GM10248 (cell line): ENCODE measurements at regions not wholly inside any gene's neighbourhood (a gene's known extent, or its start where the extent isn't known, plus 50 kb on each side); places are given as distances from the start of the nearest gene placed in this dataset.

Source experiments
- CTCF ChIA-PET: fragments of 300-600 bp; sonication (Branson Sonifier 250); formaldehyde crosslinking; extraction: SDS; loops from one replicate; lab custom pipeline; 2021; ENCODE audit warnings: antibody characterized with exemption; lab: Yijun Ruan, JAX
- POLR2A ChIA-PET: fragments of 350-650 bp; sonication (Branson Sonifier 250); formaldehyde crosslinking; extraction: SDS; loops from one replicate; lab custom pipeline; 2020; ENCODE audit warnings: antibody characterized with exemption; lab: Yijun Ruan, JAX
- DNase-seq: peaks from one replicate; pipeline ENCODE4 v3.0.0; 2012; ENCODE audit errors: extremely low spot score
- TF ChIP-seq, protein P1 (sequence below): IDR thresholded peaks from 2 replicates; pipeline ENCODE4 v1.5.1; 2012; ENCODE audit warnings: mild to moderate bottlenecking, low read depth; ENCODE audit errors: extremely low read depth, missing control alignments, control extremely low read depth

- no peak for DNase-seq
- TF ChIP-seq, protein P1, sequence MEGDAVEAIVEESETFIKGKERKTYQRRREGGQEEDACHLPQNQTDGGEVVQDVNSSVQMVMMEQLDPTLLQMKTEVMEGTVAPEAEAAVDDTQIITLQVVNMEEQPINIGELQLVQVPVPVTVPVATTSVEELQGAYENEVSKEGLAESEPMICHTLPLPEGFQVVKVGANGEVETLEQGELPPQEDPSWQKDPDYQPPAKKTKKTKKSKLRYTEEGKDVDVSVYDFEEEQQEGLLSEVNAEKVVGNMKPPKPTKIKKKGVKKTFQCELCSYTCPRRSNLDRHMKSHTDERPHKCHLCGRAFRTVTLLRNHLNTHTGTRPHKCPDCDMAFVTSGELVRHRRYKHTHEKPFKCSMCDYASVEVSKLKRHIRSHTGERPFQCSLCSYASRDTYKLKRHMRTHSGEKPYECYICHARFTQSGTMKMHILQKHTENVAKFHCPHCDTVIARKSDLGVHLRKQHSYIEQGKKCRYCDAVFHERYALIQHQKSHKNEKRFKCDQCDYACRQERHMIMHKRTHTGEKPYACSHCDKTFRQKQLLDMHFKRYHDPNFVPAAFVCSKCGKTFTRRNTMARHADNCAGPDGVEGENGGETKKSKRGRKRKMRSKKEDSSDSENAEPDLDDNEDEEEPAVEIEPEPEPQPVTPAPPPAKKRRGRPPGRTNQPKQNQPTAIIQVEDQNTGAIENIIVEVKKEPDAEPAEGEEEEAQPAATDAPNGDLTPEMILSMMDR, result no peak
- ChIA-PET CTCF (interaction anchor here (0.7 kb wide), 1 partner anchor 11 kb away, joined by 3 read pairs; no protein-coding TSS in a partner anchor), POLR2A (no interaction called here)
Observed at GRCh38 chr6:92380803-92381601, 1038.4 kb downstream of the EPHA7 start.

- CTCF ChIA-PET, result no interaction called here
- TF ChIP-seq, protein P1, result no peak
Observed at GRCh38 chr6:92377137-92377536, 1042.2 kb downstream of the EPHA7 start.

DNA sequence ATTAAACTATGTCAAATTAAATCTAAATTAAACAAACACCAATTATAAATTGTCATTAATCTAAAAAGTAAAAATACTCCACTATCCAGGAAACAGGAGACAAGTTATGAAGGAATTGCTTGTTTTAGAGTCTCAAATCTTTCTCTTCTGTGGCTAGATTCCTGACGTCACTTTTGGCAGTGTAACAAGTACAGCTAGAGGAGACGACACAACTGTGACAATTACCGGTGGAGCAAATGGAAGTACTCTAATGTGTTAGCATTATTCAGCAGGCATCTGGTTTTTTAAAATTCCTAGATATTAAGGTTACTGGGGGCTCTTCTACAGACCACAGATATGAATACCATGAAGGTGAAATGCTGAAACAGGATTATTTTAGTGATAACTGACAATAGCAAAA lies 1042.7 kb downstream of the EPHA7 start:
- POLR2A ChIA-PET, result no interaction called here
- CTCF ChIA-PET, result interaction anchor here (1.1 kb wide), 1 partner anchor 16 kb away, joined by 3 read pairs; no protein-coding TSS in a partner anchor
- TF ChIP-seq, protein P1, result no peak
- DNase-seq, result no peak

More at GRCh38 chr6:92377137-92377536, 1042.2 kb downstream of the EPHA7 start:
- POLR2A ChIA-PET, result no interaction called here
- no peak for DNase-seq

- CTCF ChIA-PET, result interaction anchor here (1.1 to 1.2 kb wide), 2 partner anchors 14 to 1290 kb away, joined by 3 to 5 read pairs; no protein-coding TSS in a partner anchor
- POLR2A ChIA-PET, result no interaction called here
- no peak for DNase-seq
- TF ChIP-seq, protein P1, result no peak
Observed at GRCh38 chr6:92371211-92372208, 1047.8 kb downstream of the EPHA7 start.

DNA sequence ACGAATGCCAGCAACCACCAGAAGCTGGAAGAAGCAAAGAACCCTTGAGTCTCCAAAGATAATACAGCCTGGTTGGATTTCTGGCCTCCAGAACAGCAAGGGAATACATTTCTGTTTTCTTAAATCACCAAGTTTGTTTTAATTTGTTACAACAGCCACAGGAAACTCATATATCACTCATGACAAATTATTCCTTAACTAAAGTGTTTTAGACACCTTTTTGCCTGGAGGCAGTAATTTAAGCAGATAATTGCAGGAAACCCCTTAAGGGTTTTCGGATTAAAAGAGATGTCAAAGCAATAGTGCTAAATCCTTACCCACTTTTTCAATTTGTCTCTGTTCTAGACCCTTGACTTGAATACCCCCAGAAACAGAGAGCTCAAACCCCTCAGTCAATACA lies 1050.0 kb downstream of the EPHA7 start:
- TF ChIP-seq, protein P1, result no peak
- ChIA-PET CTCF (no interaction called here), POLR2A (no interaction called here)
- DNase-seq, result no peak

DNA sequence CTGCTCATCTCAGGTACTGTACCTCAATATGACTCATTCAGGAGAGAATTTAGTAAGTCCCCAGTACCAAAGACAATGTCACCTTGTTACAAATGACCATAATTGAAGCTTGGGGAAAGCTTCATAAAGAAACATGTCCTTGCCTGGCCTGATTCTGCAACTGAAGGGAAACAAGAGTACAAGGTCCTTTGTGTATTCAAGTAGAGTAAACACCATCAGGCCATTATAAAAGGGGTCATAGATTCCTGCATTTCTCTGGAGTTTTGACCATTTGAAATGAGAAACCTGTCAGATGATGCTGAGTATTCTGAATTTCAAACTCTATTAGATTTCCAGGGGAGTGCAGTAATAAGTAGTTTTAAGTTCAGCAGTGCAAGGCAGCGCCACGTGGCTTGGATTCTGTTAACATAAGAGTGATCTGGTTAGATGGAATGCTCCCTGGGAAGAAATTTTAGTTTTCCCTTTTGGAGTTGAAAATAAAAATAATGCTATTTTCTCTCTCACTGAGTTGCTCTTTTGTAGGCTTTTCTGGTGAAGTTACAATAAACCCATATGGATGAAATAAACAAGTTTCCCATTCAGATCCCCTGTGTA lies 1054.3 kb downstream of the EPHA7 start:
- TF ChIP-seq, protein P1, result no peak
- no peak for DNase-seq
- CTCF ChIA-PET, result interaction anchor here (1.0 to 1.3 kb wide), 2 partner anchors 18 to 19 kb away, joined by 3 to 4 read pairs; no protein-coding TSS in a partner anchor
- POLR2A ChIA-PET, result no interaction called here
